PC-3 (cell line): ENCODE measurements at regions not wholly inside any gene's neighbourhood (a gene's known extent, or its start where the extent isn't known, plus 50 kb on each side); places are given as distances from the start of the nearest gene placed in this dataset.
A peak's percentile ranks its signal among the peaks of the same experiment; 100 is the strongest.

Experiments used
- EZH2 ChIP-seq: fragments of 300-600 bp; sonication (generic); IDR thresholded peaks from one replicate; pipeline ENCODE4 v1.6.1; 2017; ENCODE audit warnings: antibody characterized with exemption, mild to moderate bottlenecking, low read length; ENCODE audit not compliant: unreplicated experiment
- EZH2phosphoT487 ChIP-seq: fragments of 300-600 bp; sonication (generic); IDR thresholded peaks from 2 replicates; pipeline ENCODE4 v1.6.1; 2018; ENCODE audit warnings: mild to moderate bottlenecking, antibody characterized with exemption, low read length, borderline replicate concordance
- TF ChIP-seq, protein P1 (sequence below): fragments of 300-600 bp; sonication (generic); conservative IDR thresholded peaks from 2 replicates; pipeline ENCODE4 v1.5.1; 2017; ENCODE audit warnings: antibody characterized with exemption, low read depth, mild to moderate bottlenecking, low read length

- TF ChIP-seq, protein P1, sequence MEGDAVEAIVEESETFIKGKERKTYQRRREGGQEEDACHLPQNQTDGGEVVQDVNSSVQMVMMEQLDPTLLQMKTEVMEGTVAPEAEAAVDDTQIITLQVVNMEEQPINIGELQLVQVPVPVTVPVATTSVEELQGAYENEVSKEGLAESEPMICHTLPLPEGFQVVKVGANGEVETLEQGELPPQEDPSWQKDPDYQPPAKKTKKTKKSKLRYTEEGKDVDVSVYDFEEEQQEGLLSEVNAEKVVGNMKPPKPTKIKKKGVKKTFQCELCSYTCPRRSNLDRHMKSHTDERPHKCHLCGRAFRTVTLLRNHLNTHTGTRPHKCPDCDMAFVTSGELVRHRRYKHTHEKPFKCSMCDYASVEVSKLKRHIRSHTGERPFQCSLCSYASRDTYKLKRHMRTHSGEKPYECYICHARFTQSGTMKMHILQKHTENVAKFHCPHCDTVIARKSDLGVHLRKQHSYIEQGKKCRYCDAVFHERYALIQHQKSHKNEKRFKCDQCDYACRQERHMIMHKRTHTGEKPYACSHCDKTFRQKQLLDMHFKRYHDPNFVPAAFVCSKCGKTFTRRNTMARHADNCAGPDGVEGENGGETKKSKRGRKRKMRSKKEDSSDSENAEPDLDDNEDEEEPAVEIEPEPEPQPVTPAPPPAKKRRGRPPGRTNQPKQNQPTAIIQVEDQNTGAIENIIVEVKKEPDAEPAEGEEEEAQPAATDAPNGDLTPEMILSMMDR: peak; percentile 61
- TF ChIP-seq EZH2phosphoT487: no peak
- TF ChIP-seq EZH2: no peak
Observed at GRCh38 chrX:140141444-140142029, 176.2 kb upstream of the CXorf66 start.
